Islet of Langerhans (tissue), 1 donor: ENCODE measurements at regions not wholly inside any gene's neighbourhood (a gene's known extent, or its start where the extent isn't known, plus 50 kb on each side); places are given as distances from the start of the nearest gene placed in this dataset.

Source experiments
- FAIRE-seq: peaks from one replicate; lab custom pipeline; 2011; peaks lifted over from hg19 to GRCh38; lab: Jason Lieb, UNC

DNA sequence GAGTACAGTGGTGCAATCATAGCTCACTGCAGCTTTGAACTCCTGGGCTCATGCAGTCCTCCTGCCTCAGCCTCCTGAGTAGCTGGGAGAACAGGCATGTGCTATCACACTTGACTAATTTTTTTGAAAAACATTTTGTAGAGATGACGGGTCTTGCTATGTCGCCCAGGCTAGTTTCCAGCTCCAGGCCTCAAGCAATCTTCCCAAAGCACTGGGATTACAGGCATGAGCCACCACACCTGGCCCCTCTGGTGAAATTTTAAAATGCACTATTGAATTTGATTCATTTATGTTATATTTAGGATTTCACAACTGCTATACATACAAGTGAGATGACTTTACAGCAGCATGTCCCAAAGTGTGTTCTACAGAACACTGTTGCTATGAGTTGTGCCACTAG lies 50.8 kb upstream of the TPM1 start:
- FAIRE-seq, result no peak

DNA sequence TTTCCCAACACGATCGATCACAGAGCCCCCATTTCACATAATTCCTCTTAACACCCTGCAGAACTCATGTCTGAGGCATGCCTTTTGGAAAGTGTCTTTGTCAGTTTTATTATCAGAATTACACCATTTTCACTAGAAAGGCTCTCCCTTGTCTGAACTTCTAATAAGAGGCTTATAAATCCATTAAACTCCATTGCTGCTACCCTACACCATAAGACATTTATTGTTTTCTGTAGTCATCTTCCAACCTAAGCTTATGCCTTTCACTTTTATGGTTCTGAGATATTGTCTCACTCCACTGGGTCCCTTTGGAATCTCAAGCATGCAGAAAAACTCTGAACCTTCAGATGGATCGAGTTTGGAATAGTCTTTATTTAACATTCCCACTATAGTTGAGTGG lies 50.2 kb upstream of the TPM1 start:
- FAIRE-seq, result no peak
